Activated CD8-positive, alpha-beta memory T cell treated with anti-CD3 and anti-CD28 coated beads, Interleukin-2, amount 10 ng/mL, durations not matched to agents 7 days and 5 days (primary cell): ENCODE measurements at regions not wholly inside any gene's neighbourhood (a gene's known extent, or its start where the extent isn't known, plus 50 kb on each side); places are given as distances from the start of the nearest gene placed in this dataset.

Experiments
- ATAC-seq: fragments of 150-1000 bp; cut with Tn5 transposase; one replicate; pipeline ENCODE4 v1.10.0; 2021; ENCODE audit warnings: moderate library complexity
- CTCF ChIA-PET: fragments of 350-600 bp; sonication (Branson Sonifier 250); formaldehyde crosslinking; loops from one replicate; lab custom pipeline; 2021; ENCODE audit warnings: antibody characterized with exemption; lab: Charles Lee
- DNase-seq: peaks from one replicate; pipeline ENCODE4 v3.0.0-alpha.2; 2020
- H3K27ac Mint-ChIP-seq: one replicate; pipeline ENCODE4 v1.8.0; 2021; ENCODE audit warnings: mild to moderate bottlenecking, mixed read lengths
- H3K27me3 Mint-ChIP-seq: one replicate; pipeline ENCODE4 v1.8.0; 2021; ENCODE audit warnings: mixed read lengths
- H3K36me3 Mint-ChIP-seq: one replicate; pipeline ENCODE4 v1.8.0; 2021; ENCODE audit warnings: mild to moderate bottlenecking, mixed read lengths
- H3K4me1 Mint-ChIP-seq: one replicate; pipeline ENCODE4 v1.8.0; 2021; ENCODE audit warnings: mixed read lengths
- H3K4me3 Mint-ChIP-seq: one replicate; pipeline ENCODE4 v1.8.0; 2021; ENCODE audit warnings: mild to moderate bottlenecking, moderate library complexity, mixed read lengths
- H3K9me3 Mint-ChIP-seq: one replicate; pipeline ENCODE4 v1.8.0; 2022; ENCODE audit warnings: low read depth, mixed read lengths

DNA sequence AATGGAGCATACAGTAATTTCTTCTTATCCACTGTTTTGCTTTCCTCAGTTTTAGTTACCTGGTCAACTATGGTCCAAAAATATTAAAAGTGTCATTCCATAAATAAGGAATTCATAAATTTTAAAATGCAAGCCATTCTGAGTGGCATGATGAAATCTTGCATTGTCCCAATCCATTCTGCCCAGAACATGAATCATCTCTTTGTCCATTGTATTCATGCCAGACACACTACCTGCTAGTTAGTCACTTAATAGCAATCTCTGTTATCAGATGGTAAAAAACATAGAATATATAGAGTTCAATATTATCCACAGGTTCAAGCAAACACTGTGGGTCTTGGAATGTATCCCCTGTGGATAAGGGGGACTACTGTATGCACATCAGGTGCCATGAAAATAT lies 872.2 kb upstream of the NXPH2 start:
- no peak for DNase-seq
- H3K4me3 Mint-ChIP-seq: no peak overlapping the region
- ATAC-seq: no peak
- H3K27ac Mint-ChIP-seq: no peak overlapping the region
- peaks cover 14% of the 10 kb centered on the region for H3K9me3 Mint-ChIP-seq
- H3K36me3 Mint-ChIP-seq: no peaks in the 10 kb centered on the region
- H3K27me3 Mint-ChIP-seq: no peaks in the 10 kb centered on the region
- H3K4me1 Mint-ChIP-seq: no peaks in the 10 kb centered on the region
- CTCF ChIA-PET: no interaction called here

- H3K27ac Mint-ChIP-seq: no peak overlapping the region
- no peaks in the 10 kb centered on the region for H3K27me3 Mint-ChIP-seq
Measured at GRCh38 chr2:139645617-139646016, 865.4 kb upstream of the NXPH2 start.

DNA sequence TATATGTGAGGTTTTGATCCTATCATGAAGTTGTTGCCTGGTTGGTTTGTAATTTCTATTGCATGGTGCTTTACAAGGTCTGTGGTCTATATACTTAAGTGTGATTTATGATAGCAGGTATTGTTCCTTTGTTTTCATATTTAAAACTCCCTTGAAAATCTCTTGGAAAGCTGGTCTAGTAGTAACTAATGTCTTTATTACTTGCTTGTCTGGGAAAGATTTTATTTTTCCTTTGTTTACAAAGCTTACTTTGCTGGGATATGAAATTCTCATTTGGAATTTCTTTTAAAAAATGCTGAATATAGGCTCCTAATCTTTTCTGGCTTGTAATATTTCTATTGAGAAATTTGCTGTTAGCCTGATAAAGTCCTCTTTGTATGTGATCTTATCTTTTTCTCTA lies 862.9 kb upstream of the NXPH2 start:
- Mint-ChIP-seq H3K4me1 (no peaks in the 10 kb centered on the region), H3K36me3 (no peaks in the 10 kb centered on the region), H3K27ac (no peak overlapping the region), H3K27me3 (no peaks in the 10 kb centered on the region), H3K4me3 (no peak overlapping the region), H3K9me3 (peaks cover 5% of the 10 kb centered on the region)
- ATAC-seq (no peak), DNase-seq (no peak)
- CTCF ChIA-PET: no interaction called here

More at GRCh38 chr2:139645617-139646016, 865.4 kb upstream of the NXPH2 start:
- ATAC-seq: no peak
- H3K4me1 Mint-ChIP-seq: no peaks in the 10 kb centered on the region
- H3K36me3 Mint-ChIP-seq: no peaks in the 10 kb centered on the region
- no peak for DNase-seq
- H3K4me3 Mint-ChIP-seq: no peak overlapping the region
- peaks cover 16% of the 10 kb centered on the region for H3K9me3 Mint-ChIP-seq
- CTCF ChIA-PET: no interaction called here

GRCh38 chr2:139631966-139632365 lies 851.8 kb upstream of the NXPH2 start:
- Mint-ChIP-seq H3K27ac (no peak overlapping the region), H3K4me3 (no peak overlapping the region), H3K27me3 (no peaks in the 10 kb centered on the region), H3K36me3 (no peaks in the 10 kb centered on the region), H3K9me3 (peaks cover 2% of the 10 kb centered on the region), H3K4me1 (no peaks in the 10 kb centered on the region)
- CTCF ChIA-PET: no interaction called here
- ATAC-seq: no peak
- DNase-seq: no peak

- Mint-ChIP-seq H3K27me3 (no peaks in the 10 kb centered on the region), H3K9me3 (peaks cover 3% of the 10 kb centered on the region), H3K4me3 (no peak overlapping the region), H3K36me3 (no peaks in the 10 kb centered on the region), H3K4me1 (no peaks in the 10 kb centered on the region), H3K27ac (no peak overlapping the region)
- ATAC-seq (no peak), DNase-seq (no peak)
- CTCF ChIA-PET: no interaction called here
Measured at GRCh38 chr2:139628931-139629330, 848.7 kb upstream of the NXPH2 start.

- no peaks in the 10 kb centered on the region for H3K27me3 Mint-ChIP-seq
- CTCF ChIA-PET: no interaction called here
- peaks cover 3% of the 10 kb centered on the region for H3K9me3 Mint-ChIP-seq
- H3K36me3 Mint-ChIP-seq: no peaks in the 10 kb centered on the region
- no peak overlapping the region for H3K27ac Mint-ChIP-seq
- H3K4me1 Mint-ChIP-seq: no peaks in the 10 kb centered on the region
- H3K4me3 Mint-ChIP-seq: no peak overlapping the region
- no peak for ATAC-seq
- DNase-seq: no peak
Measured at GRCh38 chr2:139626128-139626527, 845.9 kb upstream of the NXPH2 start.

GRCh38 chr2:139622691-139623090 lies 842.5 kb upstream of the NXPH2 start:
- H3K4me3 Mint-ChIP-seq: no peak overlapping the region
- no peaks in the 10 kb centered on the region for H3K27me3 Mint-ChIP-seq
- no peak overlapping the region for H3K27ac Mint-ChIP-seq
- DNase-seq (no peak), ATAC-seq (no peak)
- peaks cover 9% of the 10 kb centered on the region for H3K9me3 Mint-ChIP-seq
- H3K4me1 Mint-ChIP-seq: no peaks in the 10 kb centered on the region
- CTCF ChIA-PET: no interaction called here
- no peaks in the 10 kb centered on the region for H3K36me3 Mint-ChIP-seq

GRCh38 chr2:139617747-139618146 lies 837.6 kb upstream of the NXPH2 start:
- CTCF ChIA-PET: no interaction called here
- H3K27me3 Mint-ChIP-seq: no peaks in the 10 kb centered on the region

DNA sequence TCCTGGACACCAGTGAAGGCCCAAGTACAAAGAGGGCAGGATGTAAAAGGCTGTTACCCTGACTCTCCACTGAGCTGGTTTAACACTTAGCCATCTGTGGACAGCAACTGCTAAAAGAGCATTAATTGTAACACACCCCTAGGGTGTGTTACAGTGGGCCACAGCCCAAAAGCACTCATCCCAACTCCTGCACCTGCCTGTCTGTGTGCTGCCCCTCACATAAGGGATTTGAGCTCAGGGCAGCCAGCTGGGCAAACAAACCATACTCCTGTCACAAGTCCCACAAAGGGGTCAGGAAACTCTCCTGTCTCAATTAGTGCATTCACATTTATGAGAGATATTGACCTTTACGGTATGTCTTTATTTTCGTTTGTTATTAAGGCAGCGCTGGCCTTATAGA lies 833.1 kb upstream of the NXPH2 start:
- no peaks in the 10 kb centered on the region for H3K27me3 Mint-ChIP-seq
- H3K9me3 Mint-ChIP-seq: peaks cover 4% of the 10 kb centered on the region
- H3K36me3 Mint-ChIP-seq: no peaks in the 10 kb centered on the region
- H3K4me1 Mint-ChIP-seq: no peaks in the 10 kb centered on the region
- CTCF ChIA-PET: no interaction called here
- ATAC-seq (no peak), DNase-seq (no peak)
- H3K4me3 Mint-ChIP-seq: no peak overlapping the region
- H3K27ac Mint-ChIP-seq: no peak overlapping the region

More at GRCh38 chr2:139617747-139618146, 837.6 kb upstream of the NXPH2 start:
- H3K36me3 Mint-ChIP-seq: no peaks in the 10 kb centered on the region
- no peaks in the 10 kb centered on the region for H3K4me1 Mint-ChIP-seq
- no peak for ATAC-seq
- no peak for DNase-seq
- H3K4me3 Mint-ChIP-seq: no peak overlapping the region
- H3K9me3 Mint-ChIP-seq: peaks cover 6% of the 10 kb centered on the region
- no peak overlapping the region for H3K27ac Mint-ChIP-seq

- Mint-ChIP-seq H3K9me3 (peaks cover 5% of the 10 kb centered on the region), H3K4me1 (no peaks in the 10 kb centered on the region), H3K4me3 (no peak overlapping the region), H3K27ac (no peak overlapping the region), H3K27me3 (no peaks in the 10 kb centered on the region), H3K36me3 (no peaks in the 10 kb centered on the region)
- DNase-seq: no peak
- CTCF ChIA-PET: no interaction called here
- ATAC-seq: no peak
Measured at GRCh38 chr2:139610512-139610911, 830.3 kb upstream of the NXPH2 start.

DNA sequence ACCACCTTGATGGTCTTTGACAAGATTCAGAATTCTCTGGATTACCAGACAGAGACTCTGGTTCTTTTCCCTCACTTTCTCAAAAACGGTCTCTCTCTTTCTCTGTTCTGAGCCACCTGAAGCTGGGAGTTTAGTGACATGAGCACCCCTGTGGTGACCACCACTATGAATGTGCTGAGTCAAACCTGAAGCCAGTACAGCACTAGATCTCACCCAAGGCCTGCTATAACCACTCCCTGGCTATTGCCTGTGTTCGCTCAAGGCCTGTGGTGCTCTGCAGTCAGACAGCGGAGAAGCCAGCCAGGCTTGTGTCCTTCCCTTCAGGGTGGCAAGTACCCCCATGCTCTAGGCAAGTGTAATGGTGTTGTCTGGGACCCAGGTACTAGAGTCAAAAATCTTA lies 828.9 kb upstream of the NXPH2 start:
- Mint-ChIP-seq H3K9me3 (peaks cover 5% of the 10 kb centered on the region), H3K4me3 (no peak overlapping the region), H3K36me3 (no peaks in the 10 kb centered on the region), H3K27me3 (no peaks in the 10 kb centered on the region), H3K27ac (no peak overlapping the region), H3K4me1 (no peaks in the 10 kb centered on the region)
- no peak for DNase-seq
- CTCF ChIA-PET: no interaction called here
- no peak for ATAC-seq

DNA sequence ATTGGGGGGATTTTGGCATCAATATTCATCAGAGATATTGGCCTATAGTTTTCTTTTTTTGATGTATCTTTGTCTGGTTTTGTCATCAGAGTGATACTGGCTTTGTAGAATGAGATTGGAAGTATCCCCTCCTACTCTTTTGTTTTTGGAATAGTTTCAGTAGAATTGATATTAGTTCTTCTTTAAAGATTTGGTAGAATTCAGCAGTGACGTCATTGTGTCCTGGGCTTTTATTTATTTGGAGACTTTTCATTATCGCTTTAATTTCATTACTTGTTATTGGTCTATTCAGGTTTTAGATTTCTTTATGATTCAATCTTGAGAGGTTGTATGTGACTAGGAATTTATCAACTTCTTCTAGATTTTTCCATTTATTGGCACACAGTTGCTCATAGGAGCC lies 825.5 kb upstream of the NXPH2 start:
- H3K27ac Mint-ChIP-seq: no peak overlapping the region
- no peaks in the 10 kb centered on the region for H3K4me1 Mint-ChIP-seq
- H3K9me3 Mint-ChIP-seq: peaks cover 5% of the 10 kb centered on the region
- no peak for DNase-seq
- H3K27me3 Mint-ChIP-seq: no peaks in the 10 kb centered on the region
- ATAC-seq: no peak
- no peak overlapping the region for H3K4me3 Mint-ChIP-seq
- CTCF ChIA-PET: no interaction called here
- no peaks in the 10 kb centered on the region for H3K36me3 Mint-ChIP-seq

DNA sequence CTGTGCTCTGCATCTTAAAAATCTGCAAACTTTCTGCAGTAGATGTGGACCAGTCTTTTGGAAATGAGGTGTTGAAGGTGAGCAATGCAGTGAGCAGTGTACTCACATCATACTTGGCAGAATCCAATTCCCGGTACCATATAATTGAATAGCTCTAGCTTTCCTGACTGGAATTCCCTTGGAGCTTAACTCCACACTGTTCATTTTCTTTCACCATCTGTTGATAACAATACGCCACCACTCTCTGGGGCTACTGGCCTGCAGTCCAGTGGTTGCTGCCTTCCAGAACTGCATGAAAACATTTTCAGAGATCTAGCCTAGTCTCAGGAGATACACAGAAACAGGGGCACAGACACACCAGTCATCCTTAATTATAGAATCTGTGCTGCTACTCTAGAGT lies 820.0 kb upstream of the NXPH2 start:
- no peaks in the 10 kb centered on the region for H3K4me1 Mint-ChIP-seq
- no peaks in the 10 kb centered on the region for H3K36me3 Mint-ChIP-seq
- H3K27ac Mint-ChIP-seq: no peak overlapping the region
- no peaks in the 10 kb centered on the region for H3K9me3 Mint-ChIP-seq
- no peaks in the 10 kb centered on the region for H3K27me3 Mint-ChIP-seq
- no peak overlapping the region for H3K4me3 Mint-ChIP-seq
- ATAC-seq (no peak), DNase-seq (no peak)
- CTCF ChIA-PET: no interaction called here

DNA sequence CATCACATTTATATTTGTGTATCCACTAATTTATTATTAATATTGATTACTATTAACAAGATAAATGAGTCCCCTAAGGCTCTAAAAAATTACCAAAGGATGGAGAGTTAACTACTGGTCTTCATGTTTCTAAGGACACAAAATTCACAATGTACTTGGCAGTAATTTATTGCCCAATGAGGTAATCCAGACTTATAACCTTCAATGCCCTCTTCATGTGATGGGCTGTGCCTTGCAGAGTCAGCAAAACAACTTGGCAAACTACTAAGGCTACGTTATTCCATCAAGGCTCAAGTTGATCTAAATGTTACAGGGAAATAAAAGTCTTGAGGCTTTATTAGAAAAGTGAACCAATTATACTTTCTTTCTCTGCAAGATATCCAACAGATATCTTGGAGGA lies 804.9 kb upstream of the NXPH2 start:
- H3K27me3 Mint-ChIP-seq: no peaks in the 10 kb centered on the region
- no peaks in the 10 kb centered on the region for H3K4me1 Mint-ChIP-seq

GRCh38 chr2:139574371-139574770 lies 794.2 kb upstream of the NXPH2 start:
- CTCF ChIA-PET: no interaction called here

More for the DNA sequence above, 804.9 kb upstream of the NXPH2 start:
- H3K36me3 Mint-ChIP-seq: no peaks in the 10 kb centered on the region
- DNase-seq (no peak), ATAC-seq (no peak)
- no peak overlapping the region for H3K27ac Mint-ChIP-seq
- CTCF ChIA-PET: no interaction called here
- H3K4me3 Mint-ChIP-seq: no peak overlapping the region
- peaks cover 7% of the 10 kb centered on the region for H3K9me3 Mint-ChIP-seq

More at GRCh38 chr2:139574371-139574770, 794.2 kb upstream of the NXPH2 start:
- Mint-ChIP-seq H3K36me3 (no peaks in the 10 kb centered on the region), H3K27me3 (no peaks in the 10 kb centered on the region), H3K9me3 (peaks cover 11% of the 10 kb centered on the region), H3K27ac (no peak overlapping the region), H3K4me1 (no peaks in the 10 kb centered on the region), H3K4me3 (no peak overlapping the region)
- ATAC-seq (no peak), DNase-seq (no peak)
